Common myeloid progenitor, CD34-positive (primary cell): ENCODE measurements at regions not wholly inside any gene's neighbourhood (a gene's known extent, or its start where the extent isn't known, plus 50 kb on each side); places are given as distances from the start of the nearest gene placed in this dataset.
"Not testable (repeated sequence)": the region's sequence is repeated elsewhere in the genome, so short reads cannot be mapped to it uniquely, and the experiment has no call there.

Source experiments
- CTCF ChIA-PET: fragments of 350-600 bp; sonication (Branson Sonifier 250); formaldehyde crosslinking; loops from one replicate; lab custom pipeline; 2021; ENCODE audit warnings: antibody characterized with exemption; lab: Charles Lee
- POLR2A ChIA-PET: fragments of 350-600 bp; sonication (Branson Sonifier 250); formaldehyde crosslinking; loops from one replicate; lab custom pipeline; 2021; ENCODE audit warnings: antibody characterized with exemption; lab: Charles Lee
- DNase-seq, 3 donors: peaks; one replicate each; pipeline versions ENCODE4 v3.0.0 to v3.0.0-alpha.2; 2013
- H3K27ac ChIP-seq, 2 experiments: 1 replicate in 1 of 2; 2 replicates in 1 of 2; pipeline ENCODE4 v1.7.0; 2013; ENCODE audit warnings: inconsistent platforms in 2 of 2, low read length in 2 of 2, mild to moderate bottlenecking in 2 of 2, low read depth in 1 of 2, moderate library complexity in 1 of 2; ENCODE audit not compliant: severe bottlenecking in 2 of 2, insufficient read depth in 1 of 2, poor library complexity in 1 of 2
- H3K27me3 ChIP-seq, 5 experiments: replicated peaks in 2 of 5; 1 replicate in 3 of 5; 2 replicates in 2 of 5; pipeline versions ENCODE4 v1.6.1 to v1.7.0; 2013; ENCODE audit warnings: low read length in 4 of 5, mild to moderate bottlenecking in 2 of 5, moderate library complexity in 2 of 5, inconsistent platforms in 1 of 5; ENCODE audit not compliant: insufficient read depth in 5 of 5, control insufficient read depth in 4 of 5
- H3K36me3 ChIP-seq, 4 experiments: 1 replicate in 2 of 4; 2 replicates in 2 of 4; pipeline versions ENCODE4 v1.6.1 to v1.7.0; 2013; ENCODE audit warnings: low read length in 3 of 4, control low read depth in 1 of 4, mild to moderate bottlenecking in 1 of 4; ENCODE audit not compliant: control insufficient read depth in 4 of 4, insufficient read depth in 4 of 4
- H3K4me1 ChIP-seq, 4 experiments: 1 replicate in 3 of 4; 2 replicates in 1 of 4; pipeline versions ENCODE4 v1.6.1 to v1.7.1; 2013; ENCODE audit warnings: low read length in 3 of 4, mild to moderate bottlenecking in 3 of 4, control low read depth in 1 of 4, inconsistent platforms in 1 of 4, moderate library complexity in 1 of 4; ENCODE audit not compliant: control insufficient read depth in 4 of 4, insufficient read depth in 4 of 4; ENCODE audit errors: control extremely low read depth in 1 of 4
- H3K4me3 ChIP-seq, 7 experiments: 1 replicate in 4 of 7; 2 replicates in 3 of 7; pipeline versions ENCODE4 v1.5.1 to v1.7.0; 2013; ENCODE audit warnings: mild to moderate bottlenecking in 7 of 7, low read length in 6 of 7, moderate library complexity in 6 of 7, inconsistent platforms in 2 of 7, low read depth in 2 of 7, control low read depth in 1 of 7; ENCODE audit not compliant: insufficient read depth in 4 of 7, control insufficient read depth in 1 of 7; ENCODE audit errors: extremely low read depth in 1 of 7
- H3K9me3 ChIP-seq, 5 experiments: 1 replicate in 4 of 5; 2 replicates in 1 of 5; pipeline versions ENCODE4 v1.6.1 to v1.7.1; 2013; ENCODE audit warnings: low read length in 4 of 5, mild to moderate bottlenecking in 2 of 5, inconsistent platforms in 1 of 5, low read depth in 1 of 5, moderate library complexity in 1 of 5; ENCODE audit not compliant: control insufficient read depth in 4 of 5, insufficient read depth in 2 of 5; ENCODE audit errors: control extremely low read depth in 1 of 5
- WGBS: methylation state at CpG from one replicate; pipeline ENCODE4 v1.1.5; 2013; ENCODE audit not compliant: insufficient coverage; 5-methylcytosine and 5-hydroxymethylcytosine counted together

- Histone ChIP-seq H3K4me3 (no peak overlapping the region), H3K36me3 (no peaks in the 10 kb centered on the region), H3K9me3 (peaks cover 0 to 6% (median 0%) of the 10 kb centered on the region in 5 experiments), H3K27me3 (no peaks in the 10 kb centered on the region), H3K4me1 (peaks cover 0 to 18% (median 13%) of the 10 kb centered on the region in 4 experiments), H3K27ac (no peak overlapping the region)
- no peak for DNase-seq
- ChIA-PET POLR2A (interaction anchor here (1.2 kb wide), 1 partner anchor 509 kb away, joined by 3 read pairs; no protein-coding TSS in a partner anchor), CTCF (interaction anchor here (0.6 to 1.4 kb wide), 5 partner anchors 9 to 369 kb away, joined by 3 to 5 read pairs (median 3); no protein-coding TSS in a partner anchor)
- 89% methylated on average over 2 of the region's 2 CpGs for WGBS
Observed at GRCh38 chr13:44797685-44798084, 191.6 kb downstream of the NUFIP1 start.

DNA sequence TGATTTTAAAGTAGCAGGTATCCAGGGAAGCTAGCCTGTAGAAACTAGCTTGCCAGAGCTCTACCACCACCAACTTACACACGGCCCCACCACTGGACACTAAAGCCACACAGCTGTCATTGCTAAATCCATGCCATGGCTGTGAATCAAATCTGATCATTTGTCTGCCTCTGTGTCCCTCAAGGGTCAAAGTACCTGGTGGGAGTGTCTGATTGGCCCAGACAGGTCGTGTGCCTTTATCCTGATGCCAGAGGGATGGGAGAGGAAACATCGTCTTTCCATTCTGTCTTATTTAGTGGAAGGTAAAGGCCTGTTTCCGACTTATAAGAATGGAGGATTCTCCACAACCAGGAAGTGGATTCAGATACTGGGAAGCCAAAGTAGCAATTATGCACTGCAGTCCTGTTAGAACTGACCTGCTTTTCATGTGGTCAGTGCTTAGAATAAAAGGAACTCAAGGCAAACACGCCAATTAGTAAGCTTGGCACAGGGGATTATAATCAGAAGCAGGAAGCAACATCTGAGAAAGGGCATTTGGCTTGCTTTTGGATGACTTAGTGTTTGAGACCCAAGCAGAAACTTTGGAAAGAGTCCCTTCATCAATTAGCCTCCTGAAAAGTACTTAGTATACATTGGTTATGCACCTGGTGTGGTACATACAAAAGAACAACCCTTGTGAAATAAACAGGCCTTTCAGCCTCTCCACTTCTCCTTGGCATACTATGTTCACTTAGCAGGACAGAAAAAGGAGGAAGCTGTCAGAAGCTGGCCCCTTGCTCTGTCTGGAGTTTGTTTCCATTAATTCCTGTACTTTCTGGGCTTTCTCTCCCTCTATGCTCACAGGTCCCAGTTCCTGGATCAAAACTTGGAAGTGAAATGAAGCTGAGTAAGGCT is 192.4 kb downstream of the NUFIP1 start:
- Histone ChIP-seq H3K27me3 (no peaks in the 10 kb centered on the region), H3K36me3 (no peaks in the 10 kb centered on the region), H3K27ac (peak overlapping the region in 1 of 2 experiments; percentile 39), H3K9me3 (peaks cover 0 to 6% (median 0%) of the 10 kb centered on the region in 5 experiments), H3K4me1 (peaks cover 0 to 16% (median 6%) of the 10 kb centered on the region in 4 experiments), H3K4me3 (no peak overlapping the region)
- ChIA-PET POLR2A (interaction anchor here (1.2 kb wide), 1 partner anchor 508 kb away, joined by 3 read pairs; no protein-coding TSS in a partner anchor), CTCF (interaction anchor here (0.6 to 1.4 kb wide), 6 partner anchors 8 to 370 kb away, joined by 3 to 5 read pairs (median 4); no protein-coding TSS in a partner anchor)
- 90% methylated on average over 4 of the region's 5 CpGs for WGBS
- DNase-seq = peak in 2 of 3 donors; percentile 37 to 50

DNA sequence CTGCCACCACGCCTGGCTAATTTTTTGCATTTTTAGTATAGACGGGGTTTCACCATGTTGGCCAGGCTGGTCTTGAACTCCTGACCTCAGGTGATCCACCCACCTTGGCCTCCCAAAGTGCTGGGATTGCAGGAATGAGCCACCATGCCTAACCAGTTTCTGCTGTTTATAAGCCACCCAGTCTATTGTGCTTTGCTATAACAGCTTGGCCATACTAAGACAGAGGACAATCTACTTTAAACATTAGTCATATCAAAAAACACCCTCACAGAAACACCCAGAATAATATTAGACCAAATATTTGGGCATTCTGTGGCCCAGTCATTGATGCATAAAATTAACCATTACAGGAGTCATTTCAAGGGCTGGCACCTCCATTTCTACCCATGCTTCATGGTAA is 193.2 kb downstream of the NUFIP1 start:
- POLR2A ChIA-PET, H3K27ac ChIP-seq, H3K4me3 ChIP-seq, H3K36me3 ChIP-seq, H3K27me3 ChIP-seq, H3K9me3 ChIP-seq, DNase-seq: not testable (repeated sequence)
- 100% methylated on average over 1 of the region's 2 CpGs for WGBS
- CTCF ChIA-PET = interaction anchor here (0.6 kb wide), 1 partner anchor 274 kb away, joined by 4 read pairs; no protein-coding TSS in a partner anchor
- peaks cover 0 to 13% (median 4%) of the 10 kb centered on the region in 4 experiments for H3K4me1 ChIP-seq

DNA sequence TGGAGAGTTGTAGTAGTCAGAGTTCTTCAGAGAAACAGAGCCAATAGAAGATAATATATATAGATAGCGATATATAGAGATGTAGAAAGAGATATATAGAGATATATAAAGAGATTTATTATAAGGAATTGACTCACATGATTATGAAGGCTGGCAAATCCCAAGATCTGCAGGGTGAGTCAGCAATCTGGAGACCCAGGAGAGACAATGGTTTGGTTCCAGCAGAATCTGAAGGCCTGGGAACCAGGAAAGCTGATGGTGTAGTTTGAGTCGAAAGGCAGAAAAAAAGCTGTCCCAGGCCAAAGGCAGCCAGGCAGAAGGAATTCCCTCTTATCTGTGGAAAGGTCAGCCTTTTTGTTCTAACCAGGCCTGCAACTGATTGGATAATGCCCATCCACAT is 194.1 kb downstream of the NUFIP1 start:
- WGBS = 100% methylated on average over 1 of the region's 2 CpGs
- Histone ChIP-seq H3K36me3 (no peaks in the 10 kb centered on the region), H3K27ac (no peak overlapping the region), H3K4me1 (peaks cover 0 to 13% (median 4%) of the 10 kb centered on the region in 4 experiments), H3K4me3 (no peak overlapping the region), H3K27me3 (no peaks in the 10 kb centered on the region), H3K9me3 (peaks cover 0 to 2% (median 0%) of the 10 kb centered on the region in 5 experiments)
- no peak for DNase-seq
- ChIA-PET POLR2A (no interaction called here), CTCF (interaction anchor here (1.6 kb wide), 1 partner anchor 13 kb away, joined by 4 read pairs; no protein-coding TSS in a partner anchor)

DNA sequence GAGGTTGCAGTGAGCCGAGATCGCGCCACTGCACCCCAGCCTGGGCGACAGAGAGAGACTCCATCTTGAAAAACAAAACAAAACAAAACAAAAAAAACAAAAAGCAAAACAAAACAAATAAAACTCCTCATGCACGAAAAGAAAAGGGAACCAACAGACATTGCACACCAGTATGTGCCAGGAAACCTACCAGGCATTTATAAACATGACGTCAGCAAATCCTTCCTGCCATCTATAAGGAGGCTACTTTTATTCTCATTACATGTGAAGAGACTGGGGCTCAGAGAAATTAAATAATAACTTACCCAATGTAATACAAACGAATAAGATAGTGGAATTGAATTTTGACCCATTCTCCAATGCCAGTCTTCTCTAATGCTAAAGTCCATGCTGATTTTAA is 197.2 kb downstream of the NUFIP1 start:
- no peak overlapping the region for H3K4me3 ChIP-seq

DNA sequence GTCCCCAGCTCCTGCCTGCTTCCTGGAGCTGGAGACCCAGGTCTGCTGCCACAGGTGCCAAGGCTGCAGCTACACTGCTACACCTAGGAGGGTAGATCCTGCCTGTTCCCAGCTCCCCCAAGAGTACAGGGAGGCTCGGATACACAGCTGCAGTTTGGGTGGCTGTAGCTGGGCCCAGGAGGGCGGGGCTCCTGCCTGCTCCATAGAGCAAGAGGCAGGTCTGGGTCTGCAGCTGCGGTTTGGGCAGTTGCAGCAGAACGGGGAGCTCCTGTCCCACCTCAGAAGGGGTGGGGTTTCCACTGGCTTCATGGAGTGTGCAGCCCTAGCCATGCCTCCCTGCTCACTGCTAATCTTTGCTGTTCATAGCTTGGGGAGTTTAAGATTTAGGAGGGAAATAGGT is 199.0 kb downstream of the NUFIP1 start:
- 100% methylated on average over 3 of the region's 4 CpGs for WGBS
- H3K4me3 ChIP-seq = no peak overlapping the region
- H3K36me3 ChIP-seq = no peaks in the 10 kb centered on the region
- POLR2A ChIA-PET = no interaction called here
- CTCF ChIA-PET = interaction anchor here (1.0 kb wide), 2 partner anchors 12 to 19 kb away, joined by 3 read pairs; no protein-coding TSS in a partner anchor
- DNase-seq = no peak
- peaks cover 0 to 5% (median 1%) of the 10 kb centered on the region in 4 experiments for H3K4me1 ChIP-seq
- no peaks in the 10 kb centered on the region for H3K27me3 ChIP-seq
- H3K27ac ChIP-seq = no peak overlapping the region
- peaks cover 0 to 2% (median 0%) of the 10 kb centered on the region in 5 experiments for H3K9me3 ChIP-seq

More for the DNA sequence above, 197.2 kb downstream of the NUFIP1 start:
- 100% methylated on average over 1 of the region's 7 CpGs for WGBS
- peaks cover 0 to 2% (median 0%) of the 10 kb centered on the region in 5 experiments for H3K9me3 ChIP-seq
- ChIA-PET POLR2A (no interaction called here), CTCF (no interaction called here)
- H3K27ac ChIP-seq = no peak overlapping the region
- peak in 2 of 3 donors; percentile 75 to 81 for DNase-seq
- no peaks in the 10 kb centered on the region for H3K36me3 ChIP-seq
- peaks cover 0 to 8% (median 1%) of the 10 kb centered on the region in 4 experiments for H3K4me1 ChIP-seq
- no peaks in the 10 kb centered on the region for H3K27me3 ChIP-seq
